ENCODE measurements at regions not wholly inside any gene's neighbourhood (a gene's known extent, or its start where the extent isn't known, plus 50 kb on each side); places are given as distances from the start of the nearest gene placed in this dataset.

DNA sequence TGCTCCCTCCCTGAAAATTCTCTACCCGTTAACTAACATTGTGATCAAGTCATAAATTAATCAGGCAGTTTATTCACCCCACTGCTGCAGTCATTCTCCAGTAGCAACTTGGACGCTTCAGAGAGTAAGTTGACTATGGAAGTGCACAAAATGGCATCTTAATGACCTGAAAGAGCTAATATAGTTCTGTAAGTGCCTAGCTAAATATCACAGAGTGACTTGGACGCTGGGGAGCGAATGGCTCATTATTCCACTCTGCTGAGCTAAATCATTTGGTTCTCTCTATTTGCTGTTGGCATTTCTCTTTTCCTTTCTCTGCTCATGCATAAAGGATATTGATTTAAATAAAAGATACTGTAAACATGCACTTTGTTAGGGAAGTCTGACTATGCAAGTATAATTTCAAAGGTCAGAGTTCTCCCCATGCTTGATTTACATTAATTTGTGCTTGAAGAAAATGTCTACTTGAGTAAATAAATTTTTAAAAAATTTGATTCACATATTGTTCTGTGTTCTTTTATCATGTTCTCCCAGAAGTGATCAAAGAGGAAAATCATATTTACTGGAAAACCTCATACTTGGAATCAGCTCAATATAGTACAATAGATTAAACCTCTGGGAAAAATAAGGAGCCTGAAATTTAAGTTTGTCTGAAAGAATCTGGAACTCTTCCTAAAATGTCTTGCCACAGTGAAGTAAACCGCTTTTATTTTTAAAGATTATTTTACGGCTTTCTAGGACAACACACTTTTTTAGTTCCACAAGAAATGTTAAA is 169.5 kb upstream of the HAPLN1 start:
- Histone ChIP-seq H3K27ac (ENCODE audit: low read length) (no peak overlapping the region), H3K4me1 (ENCODE audit: control insufficient read depth, insufficient read depth, low read length) (no peaks in the 10 kb centered on the region), H3K4me3 (ENCODE audit: low read length) (no peak overlapping the region), H3K9me3 (ENCODE audit: control insufficient read depth, insufficient read depth, low read length) (no peaks in the 10 kb centered on the region), H3K27me3 (ENCODE audit: control insufficient read depth, insufficient read depth, low read length) (no peaks in the 10 kb centered on the region), H3K36me3 (ENCODE audit: control insufficient read depth, insufficient read depth, low read length) (no peaks in the 10 kb centered on the region)
- no peaks in the 10 kb centered on the region for H3K4me1 Mint-ChIP-seq
- 85% methylated on average over 5 of the region's 6 CpGs for WGBS (ENCODE audit: insufficient coverage)
- peaks cover 5 to 12% of the 10 kb centered on the region in 2 donors for H3K9me3 Mint-ChIP-seq
- H3K36me3 Mint-ChIP-seq: no peaks in the 10 kb centered on the region
- no peak overlapping the region for H3K4me3 Mint-ChIP-seq
- no peak overlapping the region for H3K27ac Mint-ChIP-seq
- H3K27me3 Mint-ChIP-seq (ENCODE audit: low read depth in 2 of 2): no peaks in the 10 kb centered on the region
- intact Hi-C loops (cut with micrococcal nuclease): no loop called here
- ATAC-seq (no peak), DNase-seq (no peak)
- TF ChIP-seq, protein P1, sequence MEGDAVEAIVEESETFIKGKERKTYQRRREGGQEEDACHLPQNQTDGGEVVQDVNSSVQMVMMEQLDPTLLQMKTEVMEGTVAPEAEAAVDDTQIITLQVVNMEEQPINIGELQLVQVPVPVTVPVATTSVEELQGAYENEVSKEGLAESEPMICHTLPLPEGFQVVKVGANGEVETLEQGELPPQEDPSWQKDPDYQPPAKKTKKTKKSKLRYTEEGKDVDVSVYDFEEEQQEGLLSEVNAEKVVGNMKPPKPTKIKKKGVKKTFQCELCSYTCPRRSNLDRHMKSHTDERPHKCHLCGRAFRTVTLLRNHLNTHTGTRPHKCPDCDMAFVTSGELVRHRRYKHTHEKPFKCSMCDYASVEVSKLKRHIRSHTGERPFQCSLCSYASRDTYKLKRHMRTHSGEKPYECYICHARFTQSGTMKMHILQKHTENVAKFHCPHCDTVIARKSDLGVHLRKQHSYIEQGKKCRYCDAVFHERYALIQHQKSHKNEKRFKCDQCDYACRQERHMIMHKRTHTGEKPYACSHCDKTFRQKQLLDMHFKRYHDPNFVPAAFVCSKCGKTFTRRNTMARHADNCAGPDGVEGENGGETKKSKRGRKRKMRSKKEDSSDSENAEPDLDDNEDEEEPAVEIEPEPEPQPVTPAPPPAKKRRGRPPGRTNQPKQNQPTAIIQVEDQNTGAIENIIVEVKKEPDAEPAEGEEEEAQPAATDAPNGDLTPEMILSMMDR (IDR thresholded peaks at IDR 0.05): no peak

- Histone ChIP-seq H3K4me1 (ENCODE audit: control insufficient read depth, insufficient read depth, low read length) (no peaks in the 10 kb centered on the region), H3K9me3 (ENCODE audit: control insufficient read depth, insufficient read depth, low read length) (no peaks in the 10 kb centered on the region), H3K27ac (ENCODE audit: low read length) (no peak overlapping the region), H3K27me3 (ENCODE audit: control insufficient read depth, insufficient read depth, low read length) (no peaks in the 10 kb centered on the region), H3K4me3 (ENCODE audit: low read length) (no peak overlapping the region), H3K36me3 (ENCODE audit: control insufficient read depth, insufficient read depth, low read length) (no peaks in the 10 kb centered on the region)
- ATAC-seq (no peak), DNase-seq (no peak)
- 92% methylated on average over 8 of the region's 8 CpGs for WGBS (ENCODE audit: insufficient coverage)
- no peaks in the 10 kb centered on the region for H3K4me1 Mint-ChIP-seq
- H3K36me3 Mint-ChIP-seq: no peaks in the 10 kb centered on the region
- H3K4me3 Mint-ChIP-seq: no peak overlapping the region
- no peak overlapping the region for H3K27ac Mint-ChIP-seq
- H3K27me3 Mint-ChIP-seq (ENCODE audit: low read depth in 2 of 2): no peaks in the 10 kb centered on the region
- TF ChIP-seq, protein P1 (IDR thresholded peaks at IDR 0.05): no peak
- intact Hi-C loops (cut with micrococcal nuclease): no loop called here
- H3K9me3 Mint-ChIP-seq: peaks cover 0 to 4% of the 10 kb centered on the region in 2 donors
Measured at GRCh38 chr5:83877911-83878706, 157.5 kb upstream of the HAPLN1 start.

DNA sequence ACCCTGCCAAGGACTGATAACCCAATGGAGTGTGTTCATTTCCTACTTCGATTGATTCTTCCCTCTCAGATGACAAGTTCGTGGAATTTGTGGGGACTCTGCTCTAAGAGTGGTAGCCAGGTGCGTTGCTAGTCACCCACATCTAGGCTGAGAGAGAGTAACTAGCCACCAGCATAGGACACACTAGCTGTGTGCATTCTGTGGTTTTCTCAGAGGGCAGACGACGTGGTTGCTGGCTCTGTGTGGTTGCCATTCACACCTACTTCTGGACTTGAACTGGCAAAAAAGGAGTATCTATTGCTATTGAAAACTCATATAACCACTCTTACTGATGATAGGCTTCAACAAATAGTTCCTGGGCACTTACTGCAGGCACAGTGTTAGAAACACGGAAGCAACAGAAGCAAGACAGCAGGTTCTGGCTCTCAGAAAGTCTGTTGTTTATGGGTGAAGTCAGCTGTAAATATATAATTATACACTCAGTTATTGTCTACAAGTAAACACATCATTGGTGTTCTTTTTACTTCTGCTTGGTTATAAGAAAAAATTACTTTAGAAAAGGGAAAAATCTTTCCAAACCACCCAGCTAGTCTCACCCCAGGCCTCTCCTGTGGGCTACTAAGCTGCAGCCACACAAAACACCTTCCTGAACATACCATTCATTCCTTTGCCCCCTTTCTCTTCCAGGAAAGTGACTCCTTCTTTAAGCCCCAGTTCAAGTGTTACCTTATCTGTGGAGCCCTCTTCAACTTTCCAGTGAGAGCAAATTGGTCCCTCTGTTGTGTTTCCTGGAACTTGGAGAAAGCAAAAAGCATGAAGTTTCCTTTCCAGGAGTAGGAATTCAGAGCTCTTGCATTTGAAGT is 151.1 kb upstream of the HAPLN1 start:
- Mint-ChIP-seq H3K27me3 (ENCODE audit: low read depth in 2 of 2) (no peaks in the 10 kb centered on the region), H3K36me3 (no peaks in the 10 kb centered on the region)

More for the DNA sequence above, 151.1 kb upstream of the HAPLN1 start:
- Histone ChIP-seq H3K36me3 (ENCODE audit: control insufficient read depth, insufficient read depth, low read length) (no peaks in the 10 kb centered on the region), H3K27ac (ENCODE audit: low read length) (no peak overlapping the region), H3K4me3 (ENCODE audit: low read length) (no peak overlapping the region), H3K4me1 (ENCODE audit: control insufficient read depth, insufficient read depth, low read length) (no peaks in the 10 kb centered on the region), H3K27me3 (ENCODE audit: control insufficient read depth, insufficient read depth, low read length) (no peaks in the 10 kb centered on the region), H3K9me3 (ENCODE audit: control insufficient read depth, insufficient read depth, low read length) (no peaks in the 10 kb centered on the region)
- Mint-ChIP-seq H3K27ac (no peak overlapping the region), H3K4me3 (no peak overlapping the region), H3K4me1 (no peaks in the 10 kb centered on the region), H3K9me3 (peaks cover 5 to 9% of the 10 kb centered on the region in 2 donors)
- TF ChIP-seq, protein P1 (IDR thresholded peaks at IDR 0.05): no peak
- 65% methylated on average over 6 of the region's 6 CpGs for WGBS (ENCODE audit: insufficient coverage)
- DNase-seq: no peak
- no peak for ATAC-seq
- intact Hi-C loops (cut with micrococcal nuclease): no loop called here
